ENCODE measurements at regions not wholly inside any gene's neighbourhood (a gene's known extent, or its start where the extent isn't known, plus 50 kb on each side); places are given as distances from the start of the nearest gene placed in this dataset.
"Not testable (repeated sequence)": the region's sequence is repeated elsewhere in the genome, so short reads cannot be mapped to it uniquely, and the experiment has no call there.

- ATAC-seq (replicated peaks) (no peak), DNase-seq (no peak)
- no peak overlapping the region for H3K27ac Mint-ChIP-seq
- H3K4me1 Mint-ChIP-seq, result peaks cover 0 to 4% of the 10 kb centered on the region in 2 donors
- no peak overlapping the region for H3K4me3 Mint-ChIP-seq
- peaks cover 4 to 7% of the 10 kb centered on the region in 2 donors for H3K9me3 Mint-ChIP-seq
- no peaks in the 10 kb centered on the region for H3K36me3 Mint-ChIP-seq
- peaks cover 42 to 46% of the 10 kb centered on the region in 2 donors for H3K27me3 Mint-ChIP-seq
Measured at GRCh38 chr1:30596470-30596869, 126.9 kb downstream of the MATN1 start.

GRCh38 chr1:30589083-30589482 lies 134.3 kb downstream of the MATN1 start:
- H3K4me3 Mint-ChIP-seq, result no peak overlapping the region
- no peak for DNase-seq
- H3K9me3 Mint-ChIP-seq, result peaks cover 3 to 10% of the 10 kb centered on the region in 2 donors
- no peak for ATAC-seq (replicated peaks)
- peaks cover 55 to 65% of the 10 kb centered on the region in 2 donors for H3K27me3 Mint-ChIP-seq
- no peak overlapping the region for H3K27ac Mint-ChIP-seq
- no peaks in the 10 kb centered on the region for H3K4me1 Mint-ChIP-seq
- H3K36me3 Mint-ChIP-seq, result no peaks in the 10 kb centered on the region

- no peak overlapping the region for H3K4me3 Mint-ChIP-seq
- no peak for DNase-seq
- H3K4me1 Mint-ChIP-seq, result no peaks in the 10 kb centered on the region
- H3K27ac Mint-ChIP-seq, result no peak overlapping the region
- no peak for ATAC-seq (replicated peaks)
- peaks cover 52 to 59% of the 10 kb centered on the region in 2 donors for H3K27me3 Mint-ChIP-seq
- H3K36me3 Mint-ChIP-seq, result no peaks in the 10 kb centered on the region
- H3K9me3 Mint-ChIP-seq, result peaks cover 5 to 13% of the 10 kb centered on the region in 2 donors
Measured at GRCh38 chr1:30588311-30589073, 134.9 kb downstream of the MATN1 start.

GRCh38 chr1:30586671-30587070 lies 136.7 kb downstream of the MATN1 start:
- peaks cover 0 to 4% of the 10 kb centered on the region in 2 donors for H3K36me3 Mint-ChIP-seq
- H3K4me3 Mint-ChIP-seq, result no peak overlapping the region
- H3K9me3 Mint-ChIP-seq, result peaks cover 7 to 21% of the 10 kb centered on the region in 2 donors
- H3K27me3 Mint-ChIP-seq, result peaks cover 47 to 50% of the 10 kb centered on the region in 2 donors
- DNase-seq (no peak), ATAC-seq (replicated peaks) (no peak)
- H3K27ac Mint-ChIP-seq, result no peak overlapping the region
- no peaks in the 10 kb centered on the region for H3K4me1 Mint-ChIP-seq

- no peak for DNase-seq
- Mint-ChIP-seq H3K4me3 (no peak overlapping the region), H3K9me3 (peaks cover 7 to 24% of the 10 kb centered on the region in 2 donors), H3K27me3 (peaks cover 11 to 21% of the 10 kb centered on the region in 2 donors), H3K4me1 (no peaks in the 10 kb centered on the region), H3K27ac (no peak overlapping the region), H3K36me3 (peaks cover 0 to 4% of the 10 kb centered on the region in 2 donors)
- no peak for ATAC-seq (replicated peaks)
Measured at GRCh38 chr1:30579580-30579979, 143.8 kb downstream of the MATN1 start.

- ATAC-seq (replicated peaks) (no peak), DNase-seq (no peak)
- H3K9me3 Mint-ChIP-seq, result no peaks in the 10 kb centered on the region
- H3K36me3 Mint-ChIP-seq, result no peaks in the 10 kb centered on the region
- H3K4me3 Mint-ChIP-seq, result no peak overlapping the region
- no peak overlapping the region for H3K27ac Mint-ChIP-seq
- H3K27me3 Mint-ChIP-seq, result peaks cover 22 to 28% of the 10 kb centered on the region in 2 donors
- H3K4me1 Mint-ChIP-seq, result no peaks in the 10 kb centered on the region
Measured at GRCh38 chr1:30575066-30575465, 148.3 kb downstream of the MATN1 start.

GRCh38 chr1:30572192-30572591 lies 151.2 kb downstream of the MATN1 start:
- H3K27me3 Mint-ChIP-seq, result peaks cover 28 to 29% of the 10 kb centered on the region in 2 donors
- H3K4me3 Mint-ChIP-seq, result no peak overlapping the region
- no peak for DNase-seq
- no peak overlapping the region for H3K27ac Mint-ChIP-seq
- no peaks in the 10 kb centered on the region for H3K4me1 Mint-ChIP-seq
- no peaks in the 10 kb centered on the region for H3K36me3 Mint-ChIP-seq
- no peaks in the 10 kb centered on the region for H3K9me3 Mint-ChIP-seq
- ATAC-seq (replicated peaks), result no peak

- no peak overlapping the region for H3K4me3 Mint-ChIP-seq
- no peaks in the 10 kb centered on the region for H3K36me3 Mint-ChIP-seq
- ATAC-seq (replicated peaks) (no peak), DNase-seq (no peak)
- H3K4me1 Mint-ChIP-seq, result no peaks in the 10 kb centered on the region
- peaks cover 28 to 29% of the 10 kb centered on the region in 2 donors for H3K27me3 Mint-ChIP-seq
- H3K27ac Mint-ChIP-seq, result no peak overlapping the region
- H3K9me3 Mint-ChIP-seq, result no peaks in the 10 kb centered on the region
Measured at GRCh38 chr1:30571380-30571779, 152.0 kb downstream of the MATN1 start.

GRCh38 chr1:30569384-30569783 lies 154.0 kb downstream of the MATN1 start:
- ATAC-seq (replicated peaks) (no peak), DNase-seq (no peak)
- H3K27me3 Mint-ChIP-seq, result peaks cover 17 to 20% of the 10 kb centered on the region in 2 donors
- no peak overlapping the region for H3K4me3 Mint-ChIP-seq
- no peak overlapping the region for H3K27ac Mint-ChIP-seq
- H3K9me3 Mint-ChIP-seq, result peaks cover 0 to 1% of the 10 kb centered on the region in 2 donors
- H3K4me1 Mint-ChIP-seq, result no peaks in the 10 kb centered on the region
- no peaks in the 10 kb centered on the region for H3K36me3 Mint-ChIP-seq

GRCh38 chr1:30562559-30562958 lies 160.8 kb downstream of the MATN1 start:
- ATAC-seq (replicated peaks) (no peak), DNase-seq (no peak)
- H3K4me3 Mint-ChIP-seq, result no peak overlapping the region
- no peaks in the 10 kb centered on the region for H3K4me1 Mint-ChIP-seq
- peaks cover 5 to 18% of the 10 kb centered on the region in 2 donors for H3K27me3 Mint-ChIP-seq
- no peak overlapping the region for H3K27ac Mint-ChIP-seq
- peaks cover 0 to 2% of the 10 kb centered on the region in 2 donors for H3K36me3 Mint-ChIP-seq
- H3K9me3 Mint-ChIP-seq, result peaks cover 12 to 20% of the 10 kb centered on the region in 2 donors

- H3K27me3 Mint-ChIP-seq, result peaks cover 3 to 19% of the 10 kb centered on the region in 2 donors
Measured at GRCh38 chr1:30551603-30552002, 171.8 kb downstream of the MATN1 start.

GRCh38 chr1:30550365-30551220 lies 172.8 kb downstream of the MATN1 start:
- Mint-ChIP-seq H3K4me3 (no peak overlapping the region), H3K27ac (no peak overlapping the region), H3K9me3 (peaks cover 0 to 5% of the 10 kb centered on the region in 2 donors), H3K36me3 (no peaks in the 10 kb centered on the region), H3K4me1 (no peaks in the 10 kb centered on the region), H3K27me3 (peaks cover 6 to 23% of the 10 kb centered on the region in 2 donors)
- DNase-seq (no peak), ATAC-seq (replicated peaks) (no peak)

More at GRCh38 chr1:30551603-30552002, 171.8 kb downstream of the MATN1 start:
- H3K9me3 Mint-ChIP-seq, result peaks cover 0 to 6% of the 10 kb centered on the region in 2 donors
- H3K4me1 Mint-ChIP-seq, result no peaks in the 10 kb centered on the region
- DNase-seq (no peak), ATAC-seq (replicated peaks) (no peak)
- H3K27ac Mint-ChIP-seq, result no peak overlapping the region
- H3K36me3 Mint-ChIP-seq, result no peaks in the 10 kb centered on the region
- H3K4me3 Mint-ChIP-seq, result no peak overlapping the region

- H3K9me3 Mint-ChIP-seq; ATAC-seq (replicated peaks); H3K27ac Mint-ChIP-seq; H3K4me1 Mint-ChIP-seq; DNase-seq; H3K4me3 Mint-ChIP-seq; H3K36me3 Mint-ChIP-seq: not testable (repeated sequence)
- H3K27me3 Mint-ChIP-seq, result peaks cover 6 to 19% of the 10 kb centered on the region in 2 donors
Measured at GRCh38 chr1:30549872-30550271, 173.5 kb downstream of the MATN1 start.

- Mint-ChIP-seq H3K4me1 (no peaks in the 10 kb centered on the region), H3K27ac (no peak overlapping the region), H3K36me3 (no peaks in the 10 kb centered on the region), H3K9me3 (peaks cover 0 to 5% of the 10 kb centered on the region in 2 donors), H3K4me3 (no peak overlapping the region), H3K27me3 (peaks cover 6 to 17% of the 10 kb centered on the region in 2 donors)
- ATAC-seq (replicated peaks) (no peak), DNase-seq (no peak)
Measured at GRCh38 chr1:30548294-30548693, 175.1 kb downstream of the MATN1 start.
